ENCODE measurements at regions not wholly inside any gene's neighbourhood (a gene's known extent, or its start where the extent isn't known, plus 50 kb on each side); places are given as distances from the start of the nearest gene placed in this dataset.

DNA sequence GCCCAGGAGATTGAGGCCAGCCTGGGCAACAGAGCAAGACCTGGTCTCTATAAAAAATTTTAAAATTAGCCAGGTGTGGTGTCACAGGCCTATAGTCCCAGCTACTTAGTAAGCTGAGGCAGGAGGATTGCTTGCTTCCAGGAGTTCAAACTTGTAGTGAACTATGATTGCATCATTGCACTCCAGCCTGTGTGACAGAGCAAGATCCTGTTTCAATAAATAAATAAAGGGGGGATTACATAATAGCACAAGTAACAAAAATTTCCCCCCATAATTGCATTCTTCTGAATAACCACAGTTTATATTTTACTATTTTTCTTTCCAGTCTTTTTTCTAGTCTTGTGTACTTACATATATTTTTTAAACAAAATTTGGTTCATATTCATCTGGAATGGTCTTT lies 135.6 kb downstream of the CHIC2 start:
- TF ChIP-seq SUZ12 (IDR thresholded peaks at IDR 0.05; ENCODE audit: extremely low read depth, insufficient read depth, insufficient read length), result no peak
- TF ChIP-seq YY1 (IDR thresholded peaks at IDR 0.05; ENCODE audit: insufficient read depth, insufficient read length), result no peak
- TF ChIP-seq ZNF274 (IDR thresholded peaks at IDR 0.05; ENCODE audit: low read depth, low read length), result no peak
- H3K27me3 ChIP-seq (ENCODE audit: insufficient read depth, insufficient read length), result no peaks in the 10 kb centered on the region
- DNase-seq (ENCODE audit: low read depth, low spot score), result no peak
- H3K36me3 ChIP-seq (ENCODE audit: insufficient read depth, insufficient read length, low read length), result no peaks in the 10 kb centered on the region
- no peaks in the 10 kb centered on the region for H3K9me3 ChIP-seq (ENCODE audit: insufficient read depth, low read length)
- peaks cover 2% of the 10 kb centered on the region for H3K4me1 ChIP-seq (ENCODE audit: insufficient read depth, insufficient read length)
- no peak overlapping the region for H3K9ac ChIP-seq (ENCODE audit: insufficient read length, low read depth)
- H3K4me3 ChIP-seq (ENCODE audit: insufficient read length, low read depth), result no peak overlapping the region

DNA sequence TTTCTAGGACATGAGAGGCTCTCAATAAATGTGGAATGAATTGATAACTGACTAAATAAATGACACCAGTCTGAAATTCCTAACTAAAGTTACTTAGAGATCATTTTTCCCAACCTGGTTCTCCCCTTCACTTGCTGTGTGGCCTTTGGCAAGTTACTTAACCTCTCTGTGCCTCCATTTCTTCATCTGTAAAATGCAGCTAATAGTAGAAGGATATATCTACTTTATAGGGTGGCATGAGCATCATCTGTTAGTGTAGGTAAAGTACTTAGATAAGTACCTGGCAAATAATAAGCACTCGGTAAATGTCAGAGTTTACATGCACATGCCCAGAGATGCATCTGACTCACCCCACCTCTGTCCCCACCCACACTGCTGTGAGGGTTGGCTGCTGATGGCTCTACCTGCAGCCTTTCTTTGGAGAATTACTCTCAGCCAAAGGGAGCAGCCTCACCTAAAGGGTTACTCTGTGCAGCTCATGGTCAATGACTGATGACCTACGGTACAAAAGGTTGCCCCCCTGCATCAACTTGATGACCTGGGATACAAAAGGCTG lies 139.3 kb downstream of the CHIC2 start:
- Histone ChIP-seq H3K36me3 (ENCODE audit: insufficient read depth, insufficient read length, low read length) (no peaks in the 10 kb centered on the region), H3K9ac (ENCODE audit: insufficient read length, low read depth) (no peak overlapping the region), H3K27me3 (ENCODE audit: insufficient read depth, insufficient read length) (no peaks in the 10 kb centered on the region), H3K9me3 (ENCODE audit: insufficient read depth, low read length) (no peaks in the 10 kb centered on the region), H3K4me3 (ENCODE audit: insufficient read length, low read depth) (no peak overlapping the region), H3K4me1 (ENCODE audit: insufficient read depth, insufficient read length) (peaks cover 2% of the 10 kb centered on the region)
- TF ChIP-seq YY1 (IDR thresholded peaks at IDR 0.05; ENCODE audit: insufficient read depth, insufficient read length), result no peak
- TF ChIP-seq ZNF274 (IDR thresholded peaks at IDR 0.05; ENCODE audit: low read depth, low read length), result no peak
- TF ChIP-seq SUZ12 (IDR thresholded peaks at IDR 0.05; ENCODE audit: extremely low read depth, insufficient read depth, insufficient read length), result no peak
- no peak for DNase-seq (ENCODE audit: low read depth, low spot score)

DNA sequence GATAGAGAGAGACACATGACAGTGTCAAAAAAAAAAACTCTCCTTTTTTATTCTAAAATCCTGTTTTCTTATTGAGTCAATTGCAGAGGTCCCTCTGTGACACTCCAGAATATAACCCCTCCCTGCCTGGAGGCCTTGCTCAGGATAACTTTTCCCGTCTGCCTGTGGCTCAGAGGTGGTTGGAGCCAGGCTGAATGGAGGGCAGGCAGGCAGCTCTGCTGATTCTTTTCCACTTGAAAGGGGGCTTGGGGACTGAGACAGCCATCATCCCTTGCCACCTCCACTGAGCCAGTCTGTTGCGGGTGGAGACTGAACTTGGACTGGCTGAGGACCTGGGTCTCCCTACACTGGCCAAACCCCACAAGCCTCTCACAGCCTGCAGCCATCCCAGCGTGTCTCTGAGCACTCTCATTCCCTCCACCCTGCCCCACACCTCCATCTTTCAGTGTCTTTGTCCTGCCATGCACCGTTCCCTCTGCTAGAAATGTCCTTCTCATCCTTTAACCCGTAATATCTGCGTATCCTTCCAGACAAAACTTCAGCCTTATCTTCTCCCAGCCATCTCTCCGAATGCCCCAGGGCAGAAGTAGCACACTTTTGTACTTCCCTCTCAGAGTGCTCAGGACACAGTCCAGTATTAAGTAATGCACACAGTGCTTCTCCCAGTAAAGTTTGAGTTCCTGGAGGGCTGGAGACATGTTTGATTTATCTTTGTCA lies 139.9 kb downstream of the CHIC2 start:
- DNase-seq (ENCODE audit: low read depth, low spot score), result no peak
- no peak overlapping the region for H3K9ac ChIP-seq (ENCODE audit: insufficient read length, low read depth)
- no peaks in the 10 kb centered on the region for H3K27me3 ChIP-seq (ENCODE audit: insufficient read depth, insufficient read length)

DNA sequence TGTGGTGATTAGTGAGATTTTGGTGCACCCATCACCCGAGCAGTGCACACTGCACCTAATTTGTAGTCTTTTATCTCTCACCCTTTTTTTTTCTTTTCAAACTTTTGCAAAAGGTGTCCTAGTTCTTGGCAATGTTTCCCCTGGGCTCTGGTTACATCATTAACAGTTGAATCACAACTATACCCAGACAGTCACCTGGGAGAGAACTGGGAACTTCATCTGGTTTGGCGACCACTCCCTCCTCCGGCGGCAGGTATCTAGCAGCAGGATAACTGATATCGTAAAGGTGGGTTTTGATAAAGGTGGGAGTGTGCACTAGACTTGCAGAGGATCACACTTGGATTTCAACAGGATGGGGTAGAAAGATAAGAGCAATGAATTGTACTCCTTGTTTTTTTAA lies 140.5 kb downstream of the CHIC2 start:
- Histone ChIP-seq H3K9ac (ENCODE audit: insufficient read length, low read depth) (no peak overlapping the region), H3K4me1 (ENCODE audit: insufficient read depth, insufficient read length) (peaks cover 2% of the 10 kb centered on the region), H3K36me3 (ENCODE audit: insufficient read depth, insufficient read length, low read length) (no peaks in the 10 kb centered on the region), H3K27me3 (ENCODE audit: insufficient read depth, insufficient read length) (no peaks in the 10 kb centered on the region), H3K9me3 (ENCODE audit: insufficient read depth, low read length) (no peaks in the 10 kb centered on the region), H3K4me3 (ENCODE audit: insufficient read length, low read depth) (no peak overlapping the region)
- no peak for TF ChIP-seq YY1 (IDR thresholded peaks at IDR 0.05; ENCODE audit: insufficient read depth, insufficient read length)
- TF ChIP-seq SUZ12 (IDR thresholded peaks at IDR 0.05; ENCODE audit: extremely low read depth, insufficient read depth, insufficient read length), result no peak
- TF ChIP-seq ZNF274 (IDR thresholded peaks at IDR 0.05; ENCODE audit: low read depth, low read length), result no peak
- no peak for DNase-seq (ENCODE audit: low read depth, low spot score)

More for the DNA sequence above, 139.9 kb downstream of the CHIC2 start:
- no peaks in the 10 kb centered on the region for H3K9me3 ChIP-seq (ENCODE audit: insufficient read depth, low read length)
- peaks cover 2% of the 10 kb centered on the region for H3K4me1 ChIP-seq (ENCODE audit: insufficient read depth, insufficient read length)
- no peaks in the 10 kb centered on the region for H3K36me3 ChIP-seq (ENCODE audit: insufficient read depth, insufficient read length, low read length)
- H3K4me3 ChIP-seq (ENCODE audit: insufficient read length, low read depth), result no peak overlapping the region
- TF ChIP-seq ZNF274 (IDR thresholded peaks at IDR 0.05; ENCODE audit: low read depth, low read length), result no peak
- no peak for TF ChIP-seq YY1 (IDR thresholded peaks at IDR 0.05; ENCODE audit: insufficient read depth, insufficient read length)
- no peak for TF ChIP-seq SUZ12 (IDR thresholded peaks at IDR 0.05; ENCODE audit: extremely low read depth, insufficient read depth, insufficient read length)

DNA sequence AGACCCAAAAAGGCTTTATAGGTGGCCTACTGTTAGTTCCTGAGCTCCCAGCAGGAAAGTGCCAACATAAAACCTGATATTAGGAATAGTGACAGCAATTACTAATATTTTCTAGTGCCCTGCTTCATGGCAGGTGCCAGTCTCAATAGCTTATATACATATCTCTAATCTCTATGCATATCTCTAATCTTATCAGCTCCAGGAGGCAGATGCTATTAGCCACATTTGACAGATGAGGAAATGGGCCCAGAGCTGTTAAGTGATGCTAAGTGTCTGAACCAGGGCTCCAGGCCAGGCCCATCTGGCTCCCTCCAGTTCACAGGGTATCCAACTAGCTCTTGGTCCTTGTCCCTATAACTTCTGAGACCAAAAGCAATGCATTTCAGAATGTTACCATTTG lies 142.5 kb downstream of the CHIC2 start:
- H3K36me3 ChIP-seq (ENCODE audit: insufficient read depth, insufficient read length, low read length), result no peaks in the 10 kb centered on the region
- TF ChIP-seq ZNF274 (IDR thresholded peaks at IDR 0.05; ENCODE audit: low read depth, low read length) (no peak), SUZ12 (IDR thresholded peaks at IDR 0.05; ENCODE audit: extremely low read depth, insufficient read depth, insufficient read length) (no peak), YY1 (IDR thresholded peaks at IDR 0.05; ENCODE audit: insufficient read depth, insufficient read length) (no peak)
- no peak overlapping the region for H3K9ac ChIP-seq (ENCODE audit: insufficient read length, low read depth)
- DNase-seq (ENCODE audit: low read depth, low spot score), result no peak
- no peak overlapping the region for H3K4me3 ChIP-seq (ENCODE audit: insufficient read length, low read depth)
- no peaks in the 10 kb centered on the region for H3K4me1 ChIP-seq (ENCODE audit: insufficient read depth, insufficient read length)
- no peaks in the 10 kb centered on the region for H3K27me3 ChIP-seq (ENCODE audit: insufficient read depth, insufficient read length)
- H3K9me3 ChIP-seq (ENCODE audit: insufficient read depth, low read length), result no peaks in the 10 kb centered on the region

DNA sequence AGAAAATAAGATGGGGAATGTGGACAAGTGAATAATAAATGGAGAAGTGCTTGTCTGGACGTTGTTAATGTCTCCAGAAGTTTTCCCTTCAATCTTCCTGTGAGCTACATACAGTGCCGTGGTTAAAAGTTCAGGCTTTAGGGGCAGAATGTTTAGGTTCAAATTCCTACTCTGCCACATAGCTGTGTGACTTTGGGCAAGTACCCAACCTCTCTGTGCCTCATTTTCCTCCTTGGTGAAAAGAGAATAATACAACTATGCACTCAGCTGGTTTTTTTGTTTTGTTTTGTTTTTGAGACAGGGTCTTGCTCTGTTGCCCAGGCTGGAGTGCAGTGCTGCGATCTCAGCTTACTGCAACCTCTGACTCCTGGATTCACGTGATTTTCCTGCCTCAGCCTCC lies 143.5 kb downstream of the CHIC2 start:
- H3K9ac ChIP-seq (ENCODE audit: insufficient read length, low read depth), result no peak overlapping the region

DNA sequence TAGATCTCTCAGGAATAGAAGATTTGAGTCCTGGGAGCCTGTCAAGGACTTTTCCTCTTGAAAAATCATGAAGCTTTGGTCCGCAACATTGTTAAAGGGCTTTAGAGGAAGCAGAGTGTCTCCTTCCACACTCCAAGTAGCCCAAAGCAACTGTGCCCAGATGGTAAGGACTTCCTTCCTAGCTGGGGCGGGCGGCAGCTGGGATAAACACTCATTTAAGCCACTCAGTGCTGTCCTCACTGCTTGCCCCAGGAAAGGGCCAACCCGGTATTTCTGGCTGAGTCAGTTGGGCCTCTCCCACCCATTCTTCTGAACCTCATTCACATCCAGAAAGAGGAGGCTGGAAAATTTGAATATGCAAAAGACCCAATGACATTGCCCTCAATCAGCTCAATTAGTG lies 144.3 kb downstream of the CHIC2 start:
- H3K27me3 ChIP-seq (ENCODE audit: insufficient read depth, insufficient read length), result no peaks in the 10 kb centered on the region
- TF ChIP-seq YY1 (IDR thresholded peaks at IDR 0.05; ENCODE audit: insufficient read depth, insufficient read length) (no peak), SUZ12 (IDR thresholded peaks at IDR 0.05; ENCODE audit: extremely low read depth, insufficient read depth, insufficient read length) (no peak), ZNF274 (IDR thresholded peaks at IDR 0.05; ENCODE audit: low read depth, low read length) (no peak)
- no peak overlapping the region for H3K4me3 ChIP-seq (ENCODE audit: insufficient read length, low read depth)
- no peaks in the 10 kb centered on the region for H3K36me3 ChIP-seq (ENCODE audit: insufficient read depth, insufficient read length, low read length)
- H3K9me3 ChIP-seq (ENCODE audit: insufficient read depth, low read length), result no peaks in the 10 kb centered on the region
- no peak for DNase-seq (ENCODE audit: low read depth, low spot score)
- H3K4me1 ChIP-seq (ENCODE audit: insufficient read depth, insufficient read length), result no peaks in the 10 kb centered on the region
- no peak overlapping the region for H3K9ac ChIP-seq (ENCODE audit: insufficient read length, low read depth)

More for the DNA sequence above, 143.5 kb downstream of the CHIC2 start:
- Histone ChIP-seq H3K9me3 (ENCODE audit: insufficient read depth, low read length) (no peaks in the 10 kb centered on the region), H3K4me1 (ENCODE audit: insufficient read depth, insufficient read length) (no peaks in the 10 kb centered on the region), H3K36me3 (ENCODE audit: insufficient read depth, insufficient read length, low read length) (no peaks in the 10 kb centered on the region), H3K4me3 (ENCODE audit: insufficient read length, low read depth) (no peak overlapping the region), H3K27me3 (ENCODE audit: insufficient read depth, insufficient read length) (no peaks in the 10 kb centered on the region)
- DNase-seq (ENCODE audit: low read depth, low spot score), result no peak
- TF ChIP-seq SUZ12 (IDR thresholded peaks at IDR 0.05; ENCODE audit: extremely low read depth, insufficient read depth, insufficient read length), result no peak
- TF ChIP-seq ZNF274 (IDR thresholded peaks at IDR 0.05; ENCODE audit: low read depth, low read length), result no peak
- no peak for TF ChIP-seq YY1 (IDR thresholded peaks at IDR 0.05; ENCODE audit: insufficient read depth, insufficient read length)
